A673 (cell line): ENCODE measurements at regions not wholly inside any gene's neighbourhood (a gene's known extent, or its start where the extent isn't known, plus 50 kb on each side); places are given as distances from the start of the nearest gene placed in this dataset.

Source experiments
- CTCF ChIP-seq: fragments of 300-800, 200-600 bp; sonication (generic); conservative IDR thresholded peaks from 2 replicates; pipeline ENCODE4 v1.5.1; 2017; ENCODE audit warnings: low read depth, mild to moderate bottlenecking, antibody characterized with exemption, low read length, moderate library complexity, mixed read lengths
- EZH2 ChIP-seq: fragments of 200-600 bp; sonication (generic); IDR thresholded peaks from 2 replicates; pipeline ENCODE4 v1.6.1; 2017; ENCODE audit warnings: borderline replicate concordance, low read depth, mild to moderate bottlenecking, mixed read lengths, antibody characterized with exemption, low read length; ENCODE audit not compliant: poor library complexity, severe bottlenecking

- TF ChIP-seq CTCF (no peak), EZH2 (no peak)
These were observed 66.0 kb upstream of the CCDC85A start for GRCh38 chr2:56117764-56118163.
